BJ (cell line): ENCODE measurements at regions not wholly inside any gene's neighbourhood (a gene's known extent, or its start where the extent isn't known, plus 50 kb on each side); places are given as distances from the start of the nearest gene placed in this dataset.

Source experiments
- CTCF ChIA-PET: fragments of 350-600 bp; formaldehyde crosslinking; extraction: SDS; loops from one replicate; lab custom pipeline; 2021; ENCODE audit warnings: antibody characterized with exemption, inconsistent platforms; lab: Yijun Ruan, JAX
- POLR2A ChIA-PET: fragments of 300-600 bp; sonication (Branson Sonifier 250); formaldehyde crosslinking; extraction: SDS; loops from one replicate; lab custom pipeline; 2021; ENCODE audit warnings: antibody characterized with exemption; lab: Charles Lee
- DNase-seq: peaks from one replicate; pipeline ENCODE4 v3.0.0-alpha.2; 2011; ENCODE audit warnings: low read depth
- H3K27me3 ChIP-seq: 2 replicates; pipeline ENCODE4 v1.6.0; 2011; ENCODE audit warnings: low read length; ENCODE audit not compliant: control insufficient read depth, insufficient read depth
- H3K36me3 ChIP-seq: 2 replicates; pipeline ENCODE4 v1.5.1; 2011; ENCODE audit warnings: low read length; ENCODE audit not compliant: control insufficient read depth, insufficient read depth
- H3K4me3 ChIP-seq: 2 replicates; pipeline ENCODE4 v1.5.1; 2011; ENCODE audit warnings: low read depth, mild to moderate bottlenecking, control low read depth, low read length
- CTCF ChIP-seq: IDR thresholded peaks from 2 replicates; pipeline ENCODE4 v1.5.1; 2011; ENCODE audit warnings: low read depth, mild to moderate bottlenecking, control low read depth, inconsistent platforms, low read length, moderate library complexity; ENCODE audit not compliant: insufficient read depth

- H3K27me3 ChIP-seq, result no peaks in the 10 kb centered on the region
- no peak overlapping the region for H3K4me3 ChIP-seq
- POLR2A ChIA-PET, result interaction anchor here (0.6 to 0.8 kb wide), 2 partner anchors 197 to 247 kb away, joined by 3 read pairs; no protein-coding TSS in a partner anchor
- CTCF ChIA-PET, result interaction anchor here (0.8 to 7.9 kb wide), 15 partner anchors 8 to 692 kb away, joined by 3 to 90 read pairs (median 5); partner anchors contain the start of genes FAM98B and RASGRP1
- no peaks in the 10 kb centered on the region for H3K36me3 ChIP-seq
- no peak for TF ChIP-seq CTCF
- no peak for DNase-seq
These were observed 122.7 kb upstream of the RASGRP1 start for GRCh38 chr15:38687340-38687739.

DNA sequence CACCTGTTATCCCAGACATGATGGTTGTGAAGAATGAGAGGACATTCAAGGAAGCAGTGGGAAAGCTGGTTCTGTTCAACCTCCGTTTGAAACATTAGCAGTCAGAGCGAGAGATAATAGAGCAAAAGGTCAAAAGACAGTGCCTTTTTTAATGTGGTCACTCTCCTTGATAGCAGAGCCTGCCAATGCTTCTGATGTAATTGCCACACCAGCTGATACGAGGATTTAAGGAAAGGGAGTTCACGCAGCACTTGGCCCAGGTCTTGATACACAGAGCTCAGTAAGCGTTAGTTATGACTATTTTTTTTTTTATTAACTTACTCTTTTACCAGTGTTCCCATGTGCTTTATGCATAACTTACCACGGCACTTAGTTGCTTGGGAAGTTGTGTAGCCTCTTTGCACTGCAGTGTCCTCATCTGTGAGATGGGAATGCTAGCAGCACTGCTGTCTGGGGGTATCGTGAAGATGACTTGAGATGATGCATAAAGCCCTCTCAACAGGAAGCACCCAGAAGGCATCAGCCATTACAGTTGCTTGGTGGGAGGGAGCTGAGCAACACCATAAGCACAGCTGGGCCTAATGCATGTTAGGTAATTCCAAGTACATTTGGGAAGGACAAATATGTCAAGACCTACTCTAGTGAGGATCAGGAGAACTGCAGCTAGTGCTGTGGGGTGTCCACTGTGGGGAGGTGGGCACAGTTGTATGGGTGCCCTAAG, 123.3 kb upstream of the RASGRP1 start:
- DNase-seq, result no peak
- Histone ChIP-seq H3K27me3 (no peaks in the 10 kb centered on the region), H3K36me3 (no peaks in the 10 kb centered on the region), H3K4me3 (no peak overlapping the region)
- CTCF ChIA-PET, result interaction anchor here (0.8 to 7.9 kb wide), 14 partner anchors 8 to 684 kb away, joined by 3 to 90 read pairs (median 5); partner anchors contain the start of genes FAM98B and RASGRP1
- no peak for TF ChIP-seq CTCF
- POLR2A ChIA-PET, result interaction anchor here (0.8 kb wide), 1 partner anchor 198 kb away, joined by 3 read pairs; no protein-coding TSS in a partner anchor

- H3K27me3 ChIP-seq, result no peaks in the 10 kb centered on the region
- no peak for DNase-seq
- ChIA-PET CTCF (interaction anchor here (0.5 to 7.9 kb wide), 12 partner anchors 11 to 693 kb away, joined by 3 to 90 read pairs (median 4); partner anchors contain the start of genes FAM98B and RASGRP1), POLR2A (no interaction called here)
- no peaks in the 10 kb centered on the region for H3K36me3 ChIP-seq
- TF ChIP-seq CTCF, result no peak
- no peak overlapping the region for H3K4me3 ChIP-seq
These were observed 124.1 kb upstream of the RASGRP1 start for GRCh38 chr15:38688761-38689160.

DNA sequence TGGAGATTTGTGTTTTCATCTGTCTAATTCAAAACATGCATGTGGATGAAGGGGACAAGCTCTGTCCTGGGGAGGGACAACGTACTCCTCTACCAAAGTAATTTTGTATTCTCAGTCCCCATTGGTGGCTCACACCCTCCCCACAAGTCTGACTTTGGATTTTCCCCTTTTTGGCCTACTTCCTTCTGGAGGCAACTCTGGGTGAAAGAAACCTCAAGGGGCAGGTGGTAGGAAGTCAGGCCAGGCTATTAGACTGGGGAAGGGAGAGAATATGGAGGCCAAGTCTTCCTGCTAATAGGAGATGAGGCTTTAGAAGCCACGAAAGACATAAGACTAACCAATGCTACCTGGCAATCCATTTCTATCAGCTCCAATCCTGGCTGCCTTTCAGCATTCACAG, 124.9 kb upstream of the RASGRP1 start:
- Histone ChIP-seq H3K27me3 (no peaks in the 10 kb centered on the region), H3K4me3 (no peak overlapping the region), H3K36me3 (no peaks in the 10 kb centered on the region)
- ChIA-PET POLR2A (no interaction called here), CTCF (interaction anchor here (1.0 to 7.9 kb wide), 11 partner anchors 11 to 694 kb away, joined by 3 to 90 read pairs (median 5); partner anchors contain the start of genes FAM98B and RASGRP1)
- DNase-seq, result no peak
- TF ChIP-seq CTCF, result no peak

GRCh38 chr15:38690216-38690615, 125.6 kb upstream of the RASGRP1 start:
- TF ChIP-seq CTCF, result no peak
- H3K4me3 ChIP-seq, result no peak overlapping the region
- no peak for DNase-seq
- ChIA-PET POLR2A (no interaction called here), CTCF (interaction anchor here (0.6 to 7.9 kb wide), 26 partner anchors 8 to 654 kb away, joined by 3 to 90 read pairs (median 4); partner anchors contain the start of genes FAM98B and RASGRP1)
- no peaks in the 10 kb centered on the region for H3K36me3 ChIP-seq
- no peaks in the 10 kb centered on the region for H3K27me3 ChIP-seq
